NB4 (cell line): ENCODE measurements at regions not wholly inside any gene's neighbourhood (a gene's known extent, or its start where the extent isn't known, plus 50 kb on each side); places are given as distances from the start of the nearest gene placed in this dataset.

Experiments used
- CTCF ChIP-seq: IDR thresholded peaks from one replicate; pipeline ENCODE4 v1.5.1; 2012; ENCODE audit warnings: low read depth, low read length
- MAX ChIP-seq: IDR thresholded peaks from 2 replicates; pipeline ENCODE4 v1.6.1; 2011; ENCODE audit warnings: low read depth, low read length
- MYC ChIP-seq: IDR thresholded peaks from 2 replicates; pipeline ENCODE4 v1.6.1; 2011; ENCODE audit warnings: low read depth, low read length
- POLR2A ChIP-seq: IDR thresholded peaks from 2 replicates; pipeline ENCODE4 v1.6.1; 2011; ENCODE audit warnings: mild to moderate bottlenecking; ENCODE audit not compliant: insufficient read length; ENCODE audit errors: extremely low read depth

- no peak for TF ChIP-seq CTCF
- no peak for TF ChIP-seq POLR2A
- TF ChIP-seq MAX: no peak
- no peak for TF ChIP-seq MYC
Observed at GRCh38 chr4:157840034-157840433, 332.8 kb downstream of the GASK1B start.
